ENCODE measurements at regions not wholly inside any gene's neighbourhood (a gene's known extent, or its start where the extent isn't known, plus 50 kb on each side); places are given as distances from the start of the nearest gene placed in this dataset.

DNA sequence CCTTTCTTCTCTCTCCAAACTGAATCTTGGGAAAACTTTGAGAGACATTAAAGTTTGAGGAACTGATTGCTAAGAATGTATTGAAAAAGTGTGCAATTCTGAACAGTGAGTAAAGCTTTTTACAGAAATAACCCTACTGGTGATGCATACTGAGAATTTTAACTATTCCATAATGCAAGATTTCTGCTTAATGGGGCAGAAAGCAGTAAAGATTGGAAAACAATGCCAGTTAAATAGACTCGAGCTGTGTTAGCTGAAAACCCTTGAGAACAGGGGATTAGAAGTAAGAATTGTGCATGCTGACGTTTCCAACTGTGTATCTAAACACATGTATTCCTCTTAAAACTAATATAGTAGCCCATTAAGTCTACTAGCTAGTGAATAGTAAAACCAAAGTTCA, 1500.2 kb upstream of the PRMT6 start:
- intact Hi-C loops (cut with micrococcal nuclease; ENCODE audit: unreplicated experiment) = no loop called here
- Histone ChIP-seq H3K36me3 (ENCODE audit: insufficient read depth, low read length, poor library complexity, severe bottlenecking) (no peaks in the 10 kb centered on the region), H3K9me3 (ENCODE audit: low read depth, low read length, poor library complexity, severe bottlenecking) (no peaks in the 10 kb centered on the region), H3K27ac (ENCODE audit: low read depth, low read length, poor library complexity, severe bottlenecking) (no peak overlapping the region), H3K4me1 (ENCODE audit: insufficient read depth, low read length, poor library complexity, severe bottlenecking) (no peaks in the 10 kb centered on the region), H3K27me3 (replicated peaks; ENCODE audit: insufficient read depth, low read depth, low read length, poor library complexity) (no peaks in the 10 kb centered on the region), H3K4me3 (ENCODE audit: low read depth, low read length, poor library complexity, severe bottlenecking) (no peak overlapping the region)
- POLR2A ChIA-PET (ENCODE audit: low non-redundant PET) = no interaction called here
- CTCF ChIA-PET = no interaction called here
- no TSS peak for BruUV-seq (replicated peaks)
- TF ChIP-seq CTCF (conservative IDR thresholded peaks at IDR 0.05; ENCODE audit: low read depth, low read length) (no peak), EZH2 (IDR thresholded peaks at IDR 0.05; ENCODE audit: borderline replicate concordance, low read depth, low read length, poor library complexity, severe bottlenecking) (no peak)
- DNase-seq (ENCODE audit: low spot score) = no peak

DNA sequence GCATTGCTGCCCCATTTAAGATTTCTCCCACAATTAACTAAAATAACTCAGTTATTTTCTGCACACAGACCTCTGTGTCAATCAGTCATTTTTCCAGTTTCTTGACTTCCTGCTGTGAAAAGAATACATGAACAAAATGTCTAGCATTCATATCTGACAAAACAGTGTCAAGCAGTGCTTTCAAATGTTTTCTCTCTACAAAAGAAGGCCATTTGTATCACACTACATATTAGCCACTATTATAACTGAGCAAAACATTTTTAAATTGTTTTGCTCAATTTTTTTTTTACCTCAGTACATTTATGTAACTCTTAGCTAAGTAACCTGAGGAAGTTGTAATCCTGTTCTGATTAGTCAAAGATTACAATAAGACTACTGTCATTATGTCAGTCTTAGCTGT, 1498.5 kb upstream of the PRMT6 start:
- H3K4me3 ChIP-seq (ENCODE audit: low read depth, low read length, poor library complexity, severe bottlenecking) = no peak overlapping the region
- ChIA-PET POLR2A (ENCODE audit: low non-redundant PET) (no interaction called here), CTCF (no interaction called here)
- DNase-seq (ENCODE audit: low spot score) = no peak
- H3K4me1 ChIP-seq (ENCODE audit: insufficient read depth, low read length, poor library complexity, severe bottlenecking) = no peaks in the 10 kb centered on the region
- no peaks in the 10 kb centered on the region for H3K27me3 ChIP-seq (replicated peaks; ENCODE audit: insufficient read depth, low read depth, low read length, poor library complexity)
- no TSS peak for BruUV-seq (replicated peaks)
- H3K36me3 ChIP-seq (ENCODE audit: insufficient read depth, low read length, poor library complexity, severe bottlenecking) = no peaks in the 10 kb centered on the region
- TF ChIP-seq EZH2 (IDR thresholded peaks at IDR 0.05; ENCODE audit: borderline replicate concordance, low read depth, low read length, poor library complexity, severe bottlenecking) (no peak), CTCF (conservative IDR thresholded peaks at IDR 0.05; ENCODE audit: low read depth, low read length) (no peak)
- no peaks in the 10 kb centered on the region for H3K9me3 ChIP-seq (ENCODE audit: low read depth, low read length, poor library complexity, severe bottlenecking)
- intact Hi-C loops (cut with micrococcal nuclease; ENCODE audit: unreplicated experiment) = no loop called here
- H3K27ac ChIP-seq (ENCODE audit: low read depth, low read length, poor library complexity, severe bottlenecking) = no peak overlapping the region

DNA sequence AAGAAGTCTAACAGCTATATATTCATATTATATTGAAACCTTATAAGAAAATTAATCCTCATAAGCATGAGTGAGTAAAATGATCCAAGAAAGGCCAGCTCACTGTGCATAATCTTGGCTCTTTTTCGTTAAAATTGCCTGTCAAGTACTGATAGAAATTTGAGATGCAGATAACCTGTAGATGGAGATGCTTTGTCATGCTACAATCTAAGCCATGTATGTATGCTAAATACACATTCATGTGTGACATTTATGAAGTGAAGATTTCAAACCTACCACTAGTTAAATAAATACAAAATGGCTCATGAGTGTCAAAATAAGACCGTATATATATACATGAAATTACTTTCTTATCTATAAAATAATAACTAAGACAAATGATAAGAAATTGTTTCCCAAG, 1491.5 kb upstream of the PRMT6 start:
- TF ChIP-seq CTCF (conservative IDR thresholded peaks at IDR 0.05; ENCODE audit: low read depth, low read length) (no peak), EZH2 (IDR thresholded peaks at IDR 0.05; ENCODE audit: borderline replicate concordance, low read depth, low read length, poor library complexity, severe bottlenecking) (no peak)
- H3K36me3 ChIP-seq (ENCODE audit: insufficient read depth, low read length, poor library complexity, severe bottlenecking) = no peaks in the 10 kb centered on the region
- H3K9me3 ChIP-seq (ENCODE audit: low read depth, low read length, poor library complexity, severe bottlenecking) = no peaks in the 10 kb centered on the region
- ChIA-PET CTCF (no interaction called here), POLR2A (ENCODE audit: low non-redundant PET) (no interaction called here)
- intact Hi-C loops (cut with micrococcal nuclease; ENCODE audit: unreplicated experiment) = loop anchor here (5.0 kb wide), 1 partner anchor 48 kb away; no protein-coding TSS in a partner anchor
- no peak overlapping the region for H3K27ac ChIP-seq (ENCODE audit: low read depth, low read length, poor library complexity, severe bottlenecking)
- H3K27me3 ChIP-seq (replicated peaks; ENCODE audit: insufficient read depth, low read depth, low read length, poor library complexity) = no peaks in the 10 kb centered on the region
- no peak overlapping the region for H3K4me3 ChIP-seq (ENCODE audit: low read depth, low read length, poor library complexity, severe bottlenecking)
- no peak for DNase-seq (ENCODE audit: low spot score)
- H3K4me1 ChIP-seq (ENCODE audit: insufficient read depth, low read length, poor library complexity, severe bottlenecking) = no peaks in the 10 kb centered on the region
- BruUV-seq (replicated peaks) = no TSS peak

Measured in A673 (cell line).